DND-41 (cell line): ENCODE measurements at regions not wholly inside any gene's neighbourhood (a gene's known extent, or its start where the extent isn't known, plus 50 kb on each side); places are given as distances from the start of the nearest gene placed in this dataset.

ENCODE experiments used
- EZH2 ChIP-seq: IDR thresholded peaks from 3 replicates; pipeline ENCODE4 v1.6.1; 2012; ENCODE audit warnings: borderline replicate concordance, low read depth, mild to moderate bottlenecking, moderate library complexity, low read length, inconsistent platforms; ENCODE audit not compliant: severe bottlenecking
- TF ChIP-seq, protein P1 (sequence below): IDR thresholded peaks from 2 replicates; pipeline ENCODE4 v1.5.1; 2012; ENCODE audit warnings: borderline replicate concordance, low read length, moderate library complexity, mild to moderate bottlenecking; ENCODE audit not compliant: poor library complexity, severe bottlenecking; ENCODE audit errors: extremely low read depth

DNA sequence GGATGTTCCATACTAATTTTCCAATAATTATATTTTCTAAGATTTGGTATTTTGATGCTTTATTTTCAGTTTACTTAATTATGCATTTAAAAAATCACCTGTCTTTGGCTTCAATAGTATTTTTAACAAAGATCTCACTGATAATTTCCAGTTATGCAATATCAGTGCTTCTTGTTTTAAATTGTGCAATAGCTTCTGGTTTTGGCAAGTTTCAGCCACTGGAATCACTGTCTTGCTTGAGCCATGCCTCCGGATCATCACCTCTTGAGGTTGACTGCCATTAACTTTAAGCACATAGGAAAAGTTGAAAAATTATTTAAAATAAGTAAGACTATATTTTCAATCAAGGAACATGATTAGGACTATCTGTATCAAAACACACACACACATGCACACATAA lies 1242.1 kb downstream of the HACE1 start:
- TF ChIP-seq, protein P1, sequence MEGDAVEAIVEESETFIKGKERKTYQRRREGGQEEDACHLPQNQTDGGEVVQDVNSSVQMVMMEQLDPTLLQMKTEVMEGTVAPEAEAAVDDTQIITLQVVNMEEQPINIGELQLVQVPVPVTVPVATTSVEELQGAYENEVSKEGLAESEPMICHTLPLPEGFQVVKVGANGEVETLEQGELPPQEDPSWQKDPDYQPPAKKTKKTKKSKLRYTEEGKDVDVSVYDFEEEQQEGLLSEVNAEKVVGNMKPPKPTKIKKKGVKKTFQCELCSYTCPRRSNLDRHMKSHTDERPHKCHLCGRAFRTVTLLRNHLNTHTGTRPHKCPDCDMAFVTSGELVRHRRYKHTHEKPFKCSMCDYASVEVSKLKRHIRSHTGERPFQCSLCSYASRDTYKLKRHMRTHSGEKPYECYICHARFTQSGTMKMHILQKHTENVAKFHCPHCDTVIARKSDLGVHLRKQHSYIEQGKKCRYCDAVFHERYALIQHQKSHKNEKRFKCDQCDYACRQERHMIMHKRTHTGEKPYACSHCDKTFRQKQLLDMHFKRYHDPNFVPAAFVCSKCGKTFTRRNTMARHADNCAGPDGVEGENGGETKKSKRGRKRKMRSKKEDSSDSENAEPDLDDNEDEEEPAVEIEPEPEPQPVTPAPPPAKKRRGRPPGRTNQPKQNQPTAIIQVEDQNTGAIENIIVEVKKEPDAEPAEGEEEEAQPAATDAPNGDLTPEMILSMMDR: no peak
- no peak for TF ChIP-seq EZH2
